NCI-H2196 treated with DMSO at 0.1 percent for 48 hours (cell line): ENCODE measurements at regions not wholly inside any gene's neighbourhood (a gene's known extent, or its start where the extent isn't known, plus 50 kb on each side); places are given as distances from the start of the nearest gene placed in this dataset.
"Not testable (repeated sequence)": the region's sequence is repeated elsewhere in the genome, so short reads cannot be mapped to it uniquely, and the experiment has no call there.

ENCODE experiments used
- DNase-seq: peaks from one replicate; lab custom pipeline; 2025; ENCODE audit not compliant: unreplicated experiment; lab: John Stamatoyannopoulos, UW

GRCh38 chr9:79049371-79049770, 522.4 kb upstream of the TLE4 start:
- DNase-seq: no peak

- no peak for DNase-seq
Measured at GRCh38 chr9:79053598-79053997, 518.2 kb upstream of the TLE4 start.

GRCh38 chr9:79054500-79054899, 517.3 kb upstream of the TLE4 start:
- no peak for DNase-seq

GRCh38 chr9:79056041-79056440, 515.7 kb upstream of the TLE4 start:
- DNase-seq: no peak

GRCh38 chr9:79057576-79057975, 514.2 kb upstream of the TLE4 start:
- no peak for DNase-seq

GRCh38 chr9:79060766-79061165, 511.0 kb upstream of the TLE4 start:
- DNase-seq: no peak

GRCh38 chr9:79061752-79062616, 509.8 kb upstream of the TLE4 start:
- no peak for DNase-seq

GRCh38 chr9:79073201-79073600, 498.6 kb upstream of the TLE4 start:
- DNase-seq: no peak

- no peak for DNase-seq
Measured at GRCh38 chr9:79080536-79080935, 491.2 kb upstream of the TLE4 start.

- DNase-seq: no peak
Measured at GRCh38 chr9:79083621-79084020, 488.1 kb upstream of the TLE4 start.

GRCh38 chr9:79087133-79087532, 484.6 kb upstream of the TLE4 start:
- DNase-seq: no peak

GRCh38 chr9:79089054-79089560, 482.7 kb upstream of the TLE4 start:
- DNase-seq: no peak

- DNase-seq: not testable (repeated sequence)
Measured at GRCh38 chr9:79089851-79090250, 481.9 kb upstream of the TLE4 start.

GRCh38 chr9:79103257-79103656, 468.5 kb upstream of the TLE4 start:
- not testable (repeated sequence) for DNase-seq

GRCh38 chr9:79104216-79104615, 467.5 kb upstream of the TLE4 start:
- DNase-seq: no peak

GRCh38 chr9:79104951-79105350, 466.8 kb upstream of the TLE4 start:
- no peak for DNase-seq

- DNase-seq: no peak
Measured at GRCh38 chr9:79107911-79108676, 463.7 kb upstream of the TLE4 start.

- DNase-seq: no peak
Measured at GRCh38 chr9:79111653-79112052, 460.1 kb upstream of the TLE4 start.

- no peak for DNase-seq
Measured at GRCh38 chr9:79115176-79115575, 456.6 kb upstream of the TLE4 start.

GRCh38 chr9:79116041-79116440, 455.7 kb upstream of the TLE4 start:
- no peak for DNase-seq

GRCh38 chr9:79116709-79117108, 455.1 kb upstream of the TLE4 start:
- DNase-seq: no peak

- peak; percentile 69 for DNase-seq
Measured at GRCh38 chr9:79120533-79120932, 451.2 kb upstream of the TLE4 start.
